ENCODE measurements at regions not wholly inside any gene's neighbourhood (a gene's known extent, or its start where the extent isn't known, plus 50 kb on each side); places are given as distances from the start of the nearest gene placed in this dataset.

DNA sequence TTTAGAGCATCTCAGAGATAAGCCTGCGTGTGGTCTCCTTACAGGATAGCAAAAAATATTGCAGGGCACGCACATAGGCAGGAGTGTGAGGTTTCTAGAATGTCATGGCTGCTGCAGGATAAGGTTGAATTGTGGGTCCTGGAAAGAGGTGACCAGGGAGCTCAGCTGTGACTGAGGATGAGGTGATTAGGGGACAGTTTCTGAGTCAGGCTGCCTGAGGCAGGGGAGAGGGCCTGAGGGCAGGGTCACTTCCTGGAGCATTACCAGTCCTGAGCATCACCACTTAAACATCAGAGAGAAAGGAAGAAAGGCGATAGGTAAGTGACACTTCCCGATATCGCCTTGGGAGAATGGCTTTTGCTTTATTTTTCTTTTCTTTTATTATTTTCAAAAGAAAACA is 813.8 kb downstream of the TUSC7 start:
- TF ChIP-seq POLR2AphosphoS5 (IDR thresholded peaks at IDR 0.05; ENCODE audit: low read depth, low read length), result no peak
- TF ChIP-seq, protein P1, sequence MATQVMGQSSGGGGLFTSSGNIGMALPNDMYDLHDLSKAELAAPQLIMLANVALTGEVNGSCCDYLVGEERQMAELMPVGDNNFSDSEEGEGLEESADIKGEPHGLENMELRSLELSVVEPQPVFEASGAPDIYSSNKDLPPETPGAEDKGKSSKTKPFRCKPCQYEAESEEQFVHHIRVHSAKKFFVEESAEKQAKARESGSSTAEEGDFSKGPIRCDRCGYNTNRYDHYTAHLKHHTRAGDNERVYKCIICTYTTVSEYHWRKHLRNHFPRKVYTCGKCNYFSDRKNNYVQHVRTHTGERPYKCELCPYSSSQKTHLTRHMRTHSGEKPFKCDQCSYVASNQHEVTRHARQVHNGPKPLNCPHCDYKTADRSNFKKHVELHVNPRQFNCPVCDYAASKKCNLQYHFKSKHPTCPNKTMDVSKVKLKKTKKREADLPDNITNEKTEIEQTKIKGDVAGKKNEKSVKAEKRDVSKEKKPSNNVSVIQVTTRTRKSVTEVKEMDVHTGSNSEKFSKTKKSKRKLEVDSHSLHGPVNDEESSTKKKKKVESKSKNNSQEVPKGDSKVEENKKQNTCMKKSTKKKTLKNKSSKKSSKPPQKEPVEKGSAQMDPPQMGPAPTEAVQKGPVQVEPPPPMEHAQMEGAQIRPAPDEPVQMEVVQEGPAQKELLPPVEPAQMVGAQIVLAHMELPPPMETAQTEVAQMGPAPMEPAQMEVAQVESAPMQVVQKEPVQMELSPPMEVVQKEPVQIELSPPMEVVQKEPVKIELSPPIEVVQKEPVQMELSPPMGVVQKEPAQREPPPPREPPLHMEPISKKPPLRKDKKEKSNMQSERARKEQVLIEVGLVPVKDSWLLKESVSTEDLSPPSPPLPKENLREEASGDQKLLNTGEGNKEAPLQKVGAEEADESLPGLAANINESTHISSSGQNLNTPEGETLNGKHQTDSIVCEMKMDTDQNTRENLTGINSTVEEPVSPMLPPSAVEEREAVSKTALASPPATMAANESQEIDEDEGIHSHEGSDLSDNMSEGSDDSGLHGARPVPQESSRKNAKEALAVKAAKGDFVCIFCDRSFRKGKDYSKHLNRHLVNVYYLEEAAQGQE (IDR thresholded peaks at IDR 0.05; ENCODE audit: insufficient read depth in 1 of 2, low read depth in 2 of 2, low read length in 2 of 2), result no peak
- no peak for TF ChIP-seq FOXP2 (optimal IDR thresholded peaks at IDR 0.05; ENCODE audit: borderline replicate concordance, extremely low read depth, extremely low read length, insufficient read depth)
- TF ChIP-seq TAF1 (IDR thresholded peaks at IDR 0.05; ENCODE audit: borderline replicate concordance, insufficient read depth, low read length), result no peak
- no peak for TF ChIP-seq SIN3A (IDR thresholded peaks at IDR 0.05; ENCODE audit: borderline replicate concordance, insufficient read depth, low read length)

DNA sequence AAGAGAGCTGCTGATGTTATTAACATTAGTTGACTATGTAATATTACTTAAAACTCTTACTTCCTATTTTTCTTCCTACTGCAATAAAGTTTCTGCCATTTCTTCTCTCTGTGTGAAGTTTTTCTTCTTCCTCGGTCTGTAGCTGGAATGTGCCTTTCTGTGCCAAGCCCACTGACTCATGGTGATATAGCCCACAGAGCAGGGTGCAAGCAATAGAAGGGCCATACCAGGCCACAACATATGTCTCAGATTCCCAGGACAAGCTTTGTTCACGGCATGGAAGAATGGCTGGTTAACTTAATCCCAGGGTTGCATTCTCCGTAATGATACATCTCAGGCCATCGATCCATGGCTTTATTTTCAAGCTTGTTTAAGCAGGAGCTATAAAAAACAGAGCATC is 815.3 kb downstream of the TUSC7 start:
- no peak for TF ChIP-seq POLR2AphosphoS5 (IDR thresholded peaks at IDR 0.05; ENCODE audit: low read depth, low read length)
- TF ChIP-seq TAF1 (IDR thresholded peaks at IDR 0.05; ENCODE audit: borderline replicate concordance, insufficient read depth, low read length), result no peak
- no peak for TF ChIP-seq FOXP2 (optimal IDR thresholded peaks at IDR 0.05; ENCODE audit: borderline replicate concordance, extremely low read depth, extremely low read length, insufficient read depth)
- TF ChIP-seq, protein P1 (IDR thresholded peaks at IDR 0.05; ENCODE audit: insufficient read depth in 1 of 2, low read depth in 2 of 2, low read length in 2 of 2), result no peak
- TF ChIP-seq SIN3A (IDR thresholded peaks at IDR 0.05; ENCODE audit: borderline replicate concordance, insufficient read depth, low read length), result no peak

DNA sequence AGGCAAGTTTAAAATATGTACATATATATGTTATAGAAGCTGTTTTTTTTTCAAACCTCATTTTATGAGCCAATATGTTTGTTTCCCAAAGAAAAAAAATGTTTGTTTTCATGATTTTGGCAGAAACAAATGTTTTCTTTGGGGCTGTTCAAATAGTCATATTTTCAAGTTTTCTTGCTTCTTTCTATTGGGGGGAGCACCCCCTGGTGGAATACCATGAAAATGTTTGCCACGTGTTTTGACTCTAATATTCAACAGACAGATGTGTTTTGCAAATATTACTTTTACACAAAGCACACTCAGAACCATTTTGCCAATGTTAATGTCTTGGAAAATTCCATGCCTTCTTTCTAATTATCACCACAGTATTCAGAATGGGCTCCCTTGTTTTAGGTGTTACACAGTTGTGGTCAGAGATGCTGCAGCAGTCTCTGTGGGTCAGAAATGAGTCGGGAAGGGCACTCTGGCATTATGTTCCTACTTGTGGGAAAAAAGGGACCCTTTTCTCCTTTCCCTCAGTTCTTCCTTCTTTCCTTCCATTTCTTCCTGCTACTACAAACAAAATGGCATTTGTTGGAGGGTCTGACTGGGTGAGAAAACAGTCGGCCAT is 817.0 kb downstream of the TUSC7 start:
- TF ChIP-seq FOXP2 (optimal IDR thresholded peaks at IDR 0.05; ENCODE audit: borderline replicate concordance, extremely low read depth, extremely low read length, insufficient read depth), result no peak
- TF ChIP-seq, protein P1 (IDR thresholded peaks at IDR 0.05; ENCODE audit: insufficient read depth in 1 of 2, low read depth in 2 of 2, low read length in 2 of 2), result no peak
- no peak for TF ChIP-seq SIN3A (IDR thresholded peaks at IDR 0.05; ENCODE audit: borderline replicate concordance, insufficient read depth, low read length)

DNA sequence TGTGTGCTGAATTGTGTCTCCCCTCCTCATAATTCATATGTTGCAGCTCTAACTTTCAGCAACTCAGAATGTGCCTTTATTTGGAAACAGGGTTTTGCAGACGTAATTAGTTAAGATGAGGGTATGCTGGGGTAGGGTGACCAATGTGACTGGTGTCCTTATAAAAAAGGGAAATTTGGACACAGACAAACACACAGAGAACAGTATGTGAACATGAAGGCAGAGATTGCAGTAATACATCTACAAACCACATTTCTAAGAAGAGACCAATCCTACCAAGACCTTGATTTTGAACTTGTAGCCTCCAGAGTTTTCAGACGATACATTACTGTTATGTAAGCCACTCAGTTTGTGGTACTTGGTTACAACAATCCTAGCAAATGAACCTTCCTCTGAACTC is 817.8 kb downstream of the TUSC7 start:
- TF ChIP-seq POLR2AphosphoS5 (IDR thresholded peaks at IDR 0.05; ENCODE audit: low read depth, low read length) (no peak), FOXP2 (optimal IDR thresholded peaks at IDR 0.05; ENCODE audit: borderline replicate concordance, extremely low read depth, extremely low read length, insufficient read depth) (no peak), TAF1 (IDR thresholded peaks at IDR 0.05; ENCODE audit: borderline replicate concordance, insufficient read depth, low read length) (no peak), SIN3A (IDR thresholded peaks at IDR 0.05; ENCODE audit: borderline replicate concordance, insufficient read depth, low read length) (no peak)
- TF ChIP-seq, protein P1 (IDR thresholded peaks at IDR 0.05; ENCODE audit: insufficient read depth in 1 of 2, low read depth in 2 of 2, low read length in 2 of 2), result no peak

DNA sequence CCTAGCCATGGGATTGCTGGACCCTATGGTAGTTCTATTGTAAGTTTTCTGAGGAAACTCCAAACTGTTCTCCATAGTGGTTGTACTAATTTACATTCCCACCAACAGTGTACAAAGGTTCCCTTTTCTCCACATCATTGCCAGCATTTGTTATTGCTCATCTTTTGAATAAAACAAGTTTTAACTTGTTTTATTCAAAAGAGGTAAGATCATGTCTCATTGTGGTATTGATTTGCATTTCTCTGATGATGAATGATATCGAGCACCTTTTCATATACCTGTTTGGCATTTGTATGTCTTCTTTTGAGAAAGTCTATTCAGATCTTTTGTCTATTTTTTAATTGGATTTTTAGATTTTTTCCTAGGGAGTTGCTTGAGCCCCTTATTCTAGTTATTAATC is 819.1 kb downstream of the TUSC7 start:
- no peak for TF ChIP-seq SIN3A (IDR thresholded peaks at IDR 0.05; ENCODE audit: borderline replicate concordance, insufficient read depth, low read length)
- no peak for TF ChIP-seq POLR2AphosphoS5 (IDR thresholded peaks at IDR 0.05; ENCODE audit: low read depth, low read length)
- no peak for TF ChIP-seq FOXP2 (optimal IDR thresholded peaks at IDR 0.05; ENCODE audit: borderline replicate concordance, extremely low read depth, extremely low read length, insufficient read depth)
- TF ChIP-seq, protein P1 (IDR thresholded peaks at IDR 0.05; ENCODE audit: insufficient read depth in 1 of 2, low read depth in 2 of 2, low read length in 2 of 2), result no peak
- no peak for TF ChIP-seq TAF1 (IDR thresholded peaks at IDR 0.05; ENCODE audit: borderline replicate concordance, insufficient read depth, low read length)

All from PFSK-1 (cell line).